HCT116 (cell line): ENCODE measurements at regions not wholly inside any gene's neighbourhood (a gene's known extent, or its start where the extent isn't known, plus 50 kb on each side); places are given as distances from the start of the nearest gene placed in this dataset.

ENCODE experiments used
- ATAC-seq: fragments of 200-7000 bp; cut with Tn5 transposase; 2 replicates; pipeline ENCODE4 v1.9.1; 2020; ENCODE audit warnings: mild to moderate bottlenecking, moderate library complexity
- BruUV-seq: library from RNA; stranded (reverse); fragments of 400-500 nt; replicated peaks from 2 replicates; lab custom pipeline; 2021; lab: Mats Ljungman, UMichigan
- CTCF ChIA-PET: fragments of 300-600 bp; sonication (Branson Sonifier 250); formaldehyde crosslinking; loops from one replicate; lab custom pipeline; 2021; ENCODE audit warnings: antibody characterized with exemption; lab: Charles Lee
- POLR2A ChIA-PET: fragments of 300-600, 350-600 bp; sonication (Branson Sonifier 250); formaldehyde crosslinking; loops from one replicate; lab custom pipeline; 2021; ENCODE audit warnings: antibody characterized with exemption; lab: Charles Lee
- RAD21 ChIA-PET, 2 experiments: fragments of 300-600 bp; sonication (Branson Sonifier 250); formaldehyde crosslinking; loops; one replicate each; lab custom pipeline; 2023; ENCODE audit warnings: low total read pairs in 2 of 2; ENCODE audit not compliant: uncharacterized antibody in 2 of 2, unreplicated experiment in 2 of 2, low non-redundant PET in 1 of 2; lab: Charles Lee
- DNase-seq: peaks from one replicate; pipeline ENCODE4 v3.0.0-alpha.2; 2010; ENCODE audit warnings: low read depth, low spot score
- H2AFZ ChIP-seq: fragments of 200-600 bp; shearing (Covaris generic), sonication (generic); 2 replicates; pipeline ENCODE4 v1.6.1; 2017; ENCODE audit warnings: low read depth, mixed run types, mixed read lengths, antibody characterized with exemption, low read length; ENCODE audit not compliant: poor library complexity, severe bottlenecking
- H3K27ac ChIP-seq: 2 replicates; pipeline ENCODE4 v1.5.1; 2012; ENCODE audit warnings: low read depth, low read length
- H3K27me3 ChIP-seq: fragments of 200-600 bp; sonication (generic); 2 replicates; pipeline ENCODE4 v1.6.1; 2016; ENCODE audit warnings: mixed run types, low read length, mixed read lengths; ENCODE audit not compliant: insufficient read depth
- H3K36me3 ChIP-seq, 2 experiments: fragments of 200-500 bp in 1 of 2; fragments of 200-600 bp in 1 of 2; sonication (Bioruptor generic) in 1 of 2; sonication (generic) in 1 of 2; 2 replicates each; pipeline versions ENCODE4 v1.5.1 to v1.6.1; 2014 to 2016; ENCODE audit warnings: low read length in 2 of 2, inconsistent platforms in 1 of 2, mixed read lengths in 1 of 2, mixed run types in 1 of 2; ENCODE audit not compliant: insufficient read depth in 2 of 2, control insufficient read depth in 1 of 2
- H3K4me1 ChIP-seq, 2 experiments: fragments of 200-600 bp in 1 of 2; sonication (generic) in 1 of 2; 2 replicates each; pipeline versions ENCODE4 v1.5.1 to v1.6.1; 2012 to 2017; ENCODE audit warnings: low read length in 2 of 2, inconsistent platforms in 1 of 2, mild to moderate bottlenecking in 1 of 2, mixed read lengths in 1 of 2, mixed run types in 1 of 2, moderate library complexity in 1 of 2; ENCODE audit not compliant: insufficient read depth in 2 of 2, control insufficient read depth in 1 of 2
- H3K4me2 ChIP-seq: fragments of 200-600 bp; sonication (generic); 2 replicates; pipeline ENCODE4 v1.6.1; 2017; ENCODE audit warnings: mixed run types, low read length, mixed read lengths
- H3K4me3 ChIP-seq, 2 experiments: fragments of 200-600 bp in 1 of 2; sonication (generic) in 1 of 2; replicated peaks in 1 of 2; 2 replicates each; pipeline ENCODE4 v1.5.1; 2011 to 2016; ENCODE audit warnings: low read length in 2 of 2, control low read depth in 1 of 2, low read depth in 1 of 2, mild to moderate bottlenecking in 1 of 2, mixed read lengths in 1 of 2, mixed run types in 1 of 2
- H3K79me2 ChIP-seq: fragments of 200-600 bp; sonication (generic); 2 replicates; pipeline ENCODE4 v1.6.1; 2017; ENCODE audit warnings: mild to moderate bottlenecking, mixed run types, low read length, moderate library complexity, mixed read lengths; ENCODE audit not compliant: insufficient read depth
- H3K9ac ChIP-seq: fragments of 200-600 bp; sonication (generic); 2 replicates; pipeline ENCODE4 v1.6.1; 2016; ENCODE audit warnings: low read length, mixed read lengths
- H3K9me2 ChIP-seq: fragments of 200-600 bp; sonication (generic), shearing (Covaris generic); 2 replicates; pipeline ENCODE4 v1.6.1; 2017; ENCODE audit warnings: mixed run types, mild to moderate bottlenecking, moderate library complexity; ENCODE audit not compliant: insufficient read depth
- H3K9me3 ChIP-seq, 2 experiments: fragments of 200-500 bp in 1 of 2; fragments of 200-600 bp in 1 of 2; sonication (Bioruptor generic) in 1 of 2; sonication (generic) in 1 of 2; 2 replicates each; pipeline ENCODE4 v1.6.1; 2014 to 2017; ENCODE audit warnings: low read length in 2 of 2, mixed read lengths in 2 of 2, inconsistent platforms in 1 of 2, low read depth in 1 of 2, mild to moderate bottlenecking in 1 of 2, mixed run types in 1 of 2, moderate library complexity in 1 of 2; ENCODE audit not compliant: control insufficient read depth in 1 of 2, insufficient read depth in 1 of 2
- H4K20me1 ChIP-seq: fragments of 200-600 bp; sonication (generic), shearing (Covaris generic); 2 replicates; pipeline ENCODE4 v1.6.1; 2017; ENCODE audit warnings: mixed run types, mild to moderate bottlenecking, moderate library complexity; ENCODE audit not compliant: insufficient read depth
- ATF3 ChIP-seq: IDR thresholded peaks from 2 replicates; pipeline ENCODE4 v1.6.1; 2012
- CEBPB ChIP-seq: IDR thresholded peaks from 2 replicates; pipeline ENCODE4 v1.6.1; 2012; ENCODE audit warnings: low read depth
- EGR1 ChIP-seq: IDR thresholded peaks from 2 replicates; pipeline ENCODE4 v1.6.1; 2012; ENCODE audit warnings: low read depth
- FOSL1 ChIP-seq: IDR thresholded peaks from 2 replicates; pipeline ENCODE4 v1.6.1; 2012; ENCODE audit warnings: low read depth
- JUND ChIP-seq: IDR thresholded peaks from 2 replicates; pipeline ENCODE4 v1.6.1; 2012
- MAX ChIP-seq: IDR thresholded peaks from 2 replicates; pipeline ENCODE4 v1.6.1; 2012
- RAD21 ChIP-seq: IDR thresholded peaks from 2 replicates; pipeline ENCODE4 v1.6.1; 2012; ENCODE audit warnings: low read depth, mild to moderate bottlenecking
- SIN3A ChIP-seq: IDR thresholded peaks from 2 replicates; pipeline ENCODE4 v1.6.1; 2012; ENCODE audit warnings: low read depth
- SP1 ChIP-seq: IDR thresholded peaks from 2 replicates; pipeline ENCODE4 v1.6.1; 2012; ENCODE audit warnings: low read depth
- SRF ChIP-seq: IDR thresholded peaks from 2 replicates; pipeline ENCODE4 v1.6.1; 2012; ENCODE audit warnings: low read depth
- TCF7L2 ChIP-seq: IDR thresholded peaks from 2 replicates; pipeline ENCODE4 v1.7.0; 2011; ENCODE audit warnings: borderline replicate concordance, inconsistent platforms; ENCODE audit not compliant: insufficient read depth, insufficient read length; ENCODE audit errors: extremely low read depth
- YY1 ChIP-seq: IDR thresholded peaks from 2 replicates; pipeline ENCODE4 v1.6.1; 2011; ENCODE audit warnings: low read length, low read depth, moderate library complexity, mild to moderate bottlenecking; ENCODE audit not compliant: insufficient replicate concordance; ENCODE audit errors: extremely low read depth
- ZFX ChIP-seq: fragments of 450-650 bp; IDR thresholded peaks from 2 replicates; pipeline ENCODE4 v1.6.1; 2017
- ZNF274 ChIP-seq: fragments of 200-500 bp; sonication (Bioruptor generic); IDR thresholded peaks from 2 replicates; pipeline ENCODE4 v1.6.1; 2014; ENCODE audit warnings: mild to moderate bottlenecking, low read depth, low read length, inconsistent platforms
- intact Hi-C: fragments of 100-400 bp; cut with micrococcal nuclease; formaldehyde crosslinking; loops from 2 replicates; pipeline ENCODE4 v1.10.0; 2022

- H3K9me2 ChIP-seq: no peaks in the 10 kb centered on the region
- ChIA-PET RAD21 (no interaction called here), CTCF (no interaction called here), POLR2A (no interaction called here)
- DNase-seq (peak; percentile 18), ATAC-seq (no peak)
- H2AFZ ChIP-seq: no peak overlapping the region
- no peaks in the 10 kb centered on the region for H3K36me3 ChIP-seq
- no peak overlapping the region for H3K4me3 ChIP-seq
- no peak overlapping the region for H3K9ac ChIP-seq
- no peaks in the 10 kb centered on the region for H3K27me3 ChIP-seq
- H3K4me1 ChIP-seq: peaks cover 0 to 5% of the 10 kb centered on the region in 2 experiments; a peak in 1 of 4 replicates
- H4K20me1 ChIP-seq: no peaks in the 10 kb centered on the region
- no TSS peak for BruUV-seq
- no peak overlapping the region for H3K27ac ChIP-seq
- H3K9me3 ChIP-seq: no peaks in the 10 kb centered on the region
- no peaks in the 10 kb centered on the region for H3K79me2 ChIP-seq
- no peak overlapping the region for H3K4me2 ChIP-seq
- intact Hi-C loops: no loop called here
- no peak; the same call in 1 of the 2 replicates for TF ChIP-seq SP1
- TF ChIP-seq EGR1: no peak
- peak; percentile 46; the same call in 1 of the 2 replicates for TF ChIP-seq FOSL1
- TF ChIP-seq RAD21: no peak
- no peak for TF ChIP-seq SIN3A
- TF ChIP-seq ATF3: no peak
- no peak for TF ChIP-seq TCF7L2
- TF ChIP-seq CEBPB: peak; percentile 62
These were observed 183.6 kb downstream of the PRL start for GRCh38 chr6:22113026-22113766.

- Histone ChIP-seq H3K36me3 (no peaks in the 10 kb centered on the region), H4K20me1 (no peaks in the 10 kb centered on the region), H3K27ac (no peak overlapping the region), H3K9ac (no peak overlapping the region), H3K9me3 (no peaks in the 10 kb centered on the region), H2AFZ (no peak overlapping the region), H3K4me2 (no peak overlapping the region), H3K4me3 (no peak overlapping the region), H3K9me2 (no peaks in the 10 kb centered on the region), H3K4me1 (peaks cover 0 to 5% of the 10 kb centered on the region in 2 experiments; a peak in 1 of 4 replicates), H3K79me2 (no peaks in the 10 kb centered on the region), H3K27me3 (no peaks in the 10 kb centered on the region)
- ChIA-PET CTCF (no interaction called here), POLR2A (no interaction called here), RAD21 (no interaction called here)
- TF ChIP-seq CEBPB (no peak), ZNF274 (no peak), ZFX (no peak), TCF7L2 (no peak), FOSL1 (no peak), YY1 (no peak), SRF (no peak), JUND (no peak), SIN3A (no peak), MAX (no peak)
- ATAC-seq (no peak), DNase-seq (no peak)
- intact Hi-C loops: no loop called here
- BruUV-seq: no TSS peak
These were observed 181.3 kb downstream of the PRL start for GRCh38 chr6:22115559-22115958.
